OCI-LY3 (cell line): ENCODE measurements at regions not wholly inside any gene's neighbourhood (a gene's known extent, or its start where the extent isn't known, plus 50 kb on each side); places are given as distances from the start of the nearest gene placed in this dataset.

Experiments used
- H2AFZ ChIP-seq: fragments of 200-600, 300-600 bp; shearing (Covaris generic); 2 replicates; pipeline ENCODE4 v1.6.0; 2014; ENCODE audit warnings: antibody characterized with exemption, low read depth, low read length
- H3K27ac ChIP-seq: fragments of 200-600, 300-600 bp; sonication (generic); 2 replicates; pipeline ENCODE4 v1.5.1; 2014; ENCODE audit warnings: mild to moderate bottlenecking, low read length, moderate library complexity, mixed read lengths
- H3K27me3 ChIP-seq: fragments of 200-600, 300-600 bp; sonication (generic); 2 replicates; pipeline ENCODE4 v1.6.1; 2014; ENCODE audit warnings: low read depth, low read length, mixed read lengths
- H3K36me3 ChIP-seq: fragments of 200-600, 300-600 bp; sonication (generic); replicated peaks from 2 replicates; pipeline ENCODE3; 2014; ENCODE audit warnings: low read depth, low read length, mixed read lengths
- H3K4me1 ChIP-seq: fragments of 300-600, 200-600 bp; sonication (generic); 2 replicates; pipeline ENCODE4 v1.6.1; 2014; ENCODE audit warnings: low read length, mixed read lengths
- H3K4me2 ChIP-seq: fragments of 200-600, 300-600 bp; sonication (generic); 2 replicates; pipeline ENCODE4 v1.6.1; 2014; ENCODE audit warnings: low read length, mixed read lengths
- H3K4me3 ChIP-seq: fragments of 300-600, 200-600 bp; sonication (generic); 2 replicates; pipeline ENCODE4 v1.5.1; 2014; ENCODE audit warnings: antibody characterized with exemption, mild to moderate bottlenecking, low read length, moderate library complexity
- H3K79me2 ChIP-seq: fragments of 300-600, 200-600 bp; shearing (Covaris generic); 2 replicates; pipeline ENCODE4 v1.6.1; 2014; ENCODE audit warnings: mild to moderate bottlenecking, low read length, mixed read lengths
- H3K9ac ChIP-seq: fragments of 300-600, 200-600 bp; shearing (Covaris generic); 2 replicates; pipeline ENCODE4 v1.6.0; 2014; ENCODE audit warnings: mild to moderate bottlenecking, low read length, moderate library complexity
- H3K9me3 ChIP-seq: fragments of 200-600, 300-600 bp; shearing (Covaris generic); 2 replicates; pipeline ENCODE4 v1.6.1; 2014; ENCODE audit warnings: low read length, mixed read lengths; ENCODE audit not compliant: insufficient read depth
- H4K20me1 ChIP-seq: fragments of 200-600, 300-600 bp; sonication (generic); 2 replicates; pipeline ENCODE4 v1.6.1; 2016; ENCODE audit warnings: low read length, mixed read lengths; ENCODE audit not compliant: insufficient read depth
- CTCF ChIP-seq: fragments of 200-600, 300-600 bp; sonication (generic); IDR thresholded peaks from 2 replicates; pipeline ENCODE4 v1.5.1; 2014; ENCODE audit warnings: antibody characterized with exemption, low read length, low read depth
- EZH2phosphoT487 ChIP-seq: fragments of 200-600 bp; shearing (Covaris generic); IDR thresholded peaks from 2 replicates; pipeline ENCODE4 v1.6.1; 2018; ENCODE audit warnings: antibody characterized with exemption, mixed run types, low read depth

GRCh38 chr2:158006961-158007719, 94.5 kb upstream of the UPP2 start:
- no peaks in the 10 kb centered on the region for H4K20me1 ChIP-seq
- H3K9ac ChIP-seq = no peak overlapping the region
- H3K4me3 ChIP-seq = no peak overlapping the region
- H3K4me1 ChIP-seq = peaks cover 6% of the 10 kb centered on the region
- H3K4me2 ChIP-seq = no peak overlapping the region
- H3K27me3 ChIP-seq = peaks cover 14% of the 10 kb centered on the region
- no peak overlapping the region for H3K27ac ChIP-seq
- H2AFZ ChIP-seq = no peak overlapping the region
- H3K36me3 ChIP-seq = no peaks in the 10 kb centered on the region
- H3K9me3 ChIP-seq = no peaks in the 10 kb centered on the region
- no peaks in the 10 kb centered on the region for H3K79me2 ChIP-seq
- TF ChIP-seq EZH2phosphoT487 (no peak), CTCF (no peak; the same call in 1 of the 2 replicates)

GRCh38 chr2:158004126-158004764, 97.4 kb upstream of the UPP2 start:
- no peak overlapping the region for H3K9ac ChIP-seq
- no peak overlapping the region for H3K4me3 ChIP-seq
- no peaks in the 10 kb centered on the region for H3K9me3 ChIP-seq
- H3K79me2 ChIP-seq = no peaks in the 10 kb centered on the region
- no peaks in the 10 kb centered on the region for H3K36me3 ChIP-seq
- no peaks in the 10 kb centered on the region for H4K20me1 ChIP-seq
- H3K27me3 ChIP-seq = peaks cover 7% of the 10 kb centered on the region
- no peak overlapping the region for H3K27ac ChIP-seq
- H2AFZ ChIP-seq = no peak overlapping the region
- no peak overlapping the region for H3K4me2 ChIP-seq
- TF ChIP-seq EZH2phosphoT487 (no peak), CTCF (no peak)
- H3K4me1 ChIP-seq = peaks cover under 1% of the 10 kb centered on the region; the same call in 1 of the 2 replicates

GRCh38 chr2:158002079-158002478, 99.6 kb upstream of the UPP2 start:
- Histone ChIP-seq H3K4me2 (no peak overlapping the region), H2AFZ (no peak overlapping the region), H3K27ac (no peak overlapping the region), H4K20me1 (no peaks in the 10 kb centered on the region), H3K27me3 (no peaks in the 10 kb centered on the region), H3K9me3 (no peaks in the 10 kb centered on the region), H3K9ac (no peak overlapping the region), H3K4me3 (no peak overlapping the region), H3K4me1 (no peaks in the 10 kb centered on the region), H3K36me3 (no peaks in the 10 kb centered on the region), H3K79me2 (no peaks in the 10 kb centered on the region)
- TF ChIP-seq CTCF = no peak
- no peak for TF ChIP-seq EZH2phosphoT487

GRCh38 chr2:157996799-157997198, 104.9 kb upstream of the UPP2 start:
- no peaks in the 10 kb centered on the region for H3K79me2 ChIP-seq
- TF ChIP-seq CTCF (no peak), EZH2phosphoT487 (no peak)
- no peak overlapping the region for H3K9ac ChIP-seq
- no peak overlapping the region for H3K4me3 ChIP-seq
- H3K4me1 ChIP-seq = no peaks in the 10 kb centered on the region
- H3K27ac ChIP-seq = no peak overlapping the region
- H3K4me2 ChIP-seq = no peak overlapping the region
- H3K36me3 ChIP-seq = no peaks in the 10 kb centered on the region
- H3K27me3 ChIP-seq = no peaks in the 10 kb centered on the region
- H2AFZ ChIP-seq = no peak overlapping the region
- no peaks in the 10 kb centered on the region for H3K9me3 ChIP-seq
- H4K20me1 ChIP-seq = no peaks in the 10 kb centered on the region
